PC-9 (cell line): ENCODE measurements at regions not wholly inside any gene's neighbourhood (a gene's known extent, or its start where the extent isn't known, plus 50 kb on each side); places are given as distances from the start of the nearest gene placed in this dataset.
"Not testable (repeated sequence)": the region's sequence is repeated elsewhere in the genome, so short reads cannot be mapped to it uniquely, and the experiment has no call there.

Experiments used
- BruUV-seq: library from RNA; stranded (reverse); fragments of 400-500 nt; replicated peaks from 2 replicates; lab custom pipeline; 2021; lab: Mats Ljungman, UMichigan
- CTCF ChIA-PET: fragments of 300-600 bp; sonication (Branson Sonifier 250); formaldehyde crosslinking; loops from one replicate; lab custom pipeline; 2022; ENCODE audit warnings: antibody characterized with exemption; lab: Charles Lee
- POLR2A ChIA-PET: fragments of 300-600 bp; sonication (Branson Sonifier 250); formaldehyde crosslinking; loops from one replicate; lab custom pipeline; 2022; ENCODE audit warnings: antibody characterized with exemption; ENCODE audit not compliant: unreplicated experiment; lab: Charles Lee
- DNase-seq, 2 experiments: peaks; one replicate each; pipeline versions ENCODE4 v3.0.0 to v3.0.0-alpha.2; 2015 to 2022; ENCODE audit warnings: mixed read lengths in 1 of 2
- H2AFZ ChIP-seq: fragments of 200-600 bp; sonication (generic); 2 replicates; pipeline ENCODE4 v1.8.1; 2017; ENCODE audit warnings: antibody characterized with exemption
- H3F3A ChIP-seq: fragments of 200-600 bp; sonication (generic); 2 replicates; pipeline ENCODE4 v1.8.1; 2017; ENCODE audit warnings: antibody characterized with exemption, mild to moderate bottlenecking, low read depth; ENCODE audit not compliant: insufficient read depth
- H3K27ac ChIP-seq: fragments of 200-600 bp; sonication (generic); 2 replicates; pipeline ENCODE4 v1.6.1; 2016; ENCODE audit warnings: mixed run types
- H3K27me3 ChIP-seq: fragments of 200-600 bp; sonication (generic); 2 replicates; pipeline ENCODE4 v1.6.1; 2016; ENCODE audit warnings: low read depth, mixed run types; ENCODE audit not compliant: insufficient read depth
- H3K36me3 ChIP-seq: fragments of 200-600 bp; sonication (generic); 2 replicates; pipeline ENCODE4 v1.6.1; 2016; ENCODE audit warnings: low read depth, mixed run types
- H3K4me1 ChIP-seq: fragments of 200-600 bp; sonication (generic); replicated peaks from 2 replicates; pipeline ENCODE4 v1.6.1; 2016; ENCODE audit warnings: mixed run types; ENCODE audit not compliant: insufficient read depth
- H3K4me2 ChIP-seq: fragments of 200-600 bp; sonication (generic); 2 replicates; pipeline ENCODE4 v1.6.1; 2017; ENCODE audit warnings: mixed run types
- H3K4me3 ChIP-seq: fragments of 200-600 bp; sonication (generic); 2 replicates; pipeline ENCODE4 v1.6.1; 2016; ENCODE audit warnings: mixed run types
- H3K79me2 ChIP-seq: fragments of 200-600 bp; sonication (generic); 2 replicates; pipeline ENCODE4 v1.6.1; 2017; ENCODE audit warnings: low read depth, mixed run types
- H3K9me2 ChIP-seq: fragments of 200-600 bp; sonication (generic); 2 replicates; pipeline ENCODE4 v1.8.1; 2017; ENCODE audit warnings: mild to moderate bottlenecking; ENCODE audit not compliant: insufficient read depth
- H3K9me3 ChIP-seq: fragments of 200-600 bp; sonication (generic); 2 replicates; pipeline ENCODE4 v1.8.1; 2016; ENCODE audit warnings: low read depth; ENCODE audit not compliant: insufficient read depth
- H4K20me1 ChIP-seq: fragments of 200-600 bp; sonication (generic); 2 replicates; pipeline ENCODE4 v1.8.1; 2017; ENCODE audit not compliant: insufficient read depth
- CTCF ChIP-seq: fragments of 200-600 bp; sonication (generic); conservative IDR thresholded peaks from 2 replicates; pipeline ENCODE4 v1.6.1; 2017; ENCODE audit warnings: mixed run types, antibody characterized with exemption, mild to moderate bottlenecking, moderate library complexity
- EZH2 ChIP-seq: fragments of 200-600 bp; sonication (generic); IDR thresholded peaks from 2 replicates; pipeline ENCODE4 v1.8.0; 2017; ENCODE audit warnings: antibody characterized with exemption, low read depth
- intact Hi-C: fragments of 100-400 bp; cut with micrococcal nuclease; formaldehyde crosslinking; loops from one replicate; pipeline ENCODE4 v1.10.0; 2022; ENCODE audit not compliant: unreplicated experiment

GRCh38 chr3:191682961-191683360 lies 222.0 kb downstream of the PYDC2 start:
- no peaks in the 10 kb centered on the region for H3K36me3 ChIP-seq
- no peaks in the 10 kb centered on the region for H3K4me1 ChIP-seq
- POLR2A ChIA-PET, result no interaction called here
- no peaks in the 10 kb centered on the region for H3K9me2 ChIP-seq
- intact Hi-C loops, result no loop called here
- CTCF ChIA-PET, result no interaction called here
- H3K4me3 ChIP-seq, result no peak overlapping the region
- TF ChIP-seq CTCF, result no peak
- TF ChIP-seq EZH2, result no peak
- BruUV-seq, result no TSS peak
- no peak overlapping the region for H2AFZ ChIP-seq
- H3F3A ChIP-seq, result no peaks in the 10 kb centered on the region
- H3K27me3 ChIP-seq, result no peaks in the 10 kb centered on the region
- no peak overlapping the region for H3K27ac ChIP-seq
- no peaks in the 10 kb centered on the region for H3K9me3 ChIP-seq
- DNase-seq, result no peak
- H3K4me2 ChIP-seq, result no peak overlapping the region
- H3K79me2 ChIP-seq, result no peaks in the 10 kb centered on the region
- no peaks in the 10 kb centered on the region for H4K20me1 ChIP-seq

DNA sequence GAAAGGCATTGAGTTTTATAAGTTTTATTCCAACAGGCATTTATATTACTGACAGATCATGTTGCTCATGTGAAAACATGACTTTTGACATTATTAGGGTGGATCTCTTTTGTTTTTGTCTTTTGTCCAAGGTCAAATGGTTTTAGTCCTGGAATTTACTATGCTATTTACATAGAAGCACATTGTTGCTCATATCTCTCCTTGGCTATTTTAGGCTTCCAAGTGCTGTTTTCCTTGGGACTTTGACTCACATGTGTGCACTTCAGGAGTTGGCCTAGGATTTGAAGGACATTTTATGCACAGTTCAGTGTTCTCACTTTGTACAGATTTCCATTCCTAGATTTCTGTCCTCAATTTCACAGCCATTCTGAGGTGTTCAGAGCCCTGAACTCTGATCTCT lies 225.7 kb downstream of the PYDC2 start:
- Histone ChIP-seq H3K4me3 (no peak overlapping the region), H3K4me2 (no peak overlapping the region), H3K9me2 (no peaks in the 10 kb centered on the region), H3K27ac (no peak overlapping the region), H3K27me3 (no peaks in the 10 kb centered on the region), H3K36me3 (no peaks in the 10 kb centered on the region), H3F3A (no peaks in the 10 kb centered on the region), H3K9me3 (no peaks in the 10 kb centered on the region), H2AFZ (no peak overlapping the region), H4K20me1 (no peaks in the 10 kb centered on the region), H3K79me2 (no peaks in the 10 kb centered on the region), H3K4me1 (no peaks in the 10 kb centered on the region)
- no TSS peak for BruUV-seq
- no peak for DNase-seq
- TF ChIP-seq EZH2 (no peak), CTCF (no peak)
- CTCF ChIA-PET, result no interaction called here
- intact Hi-C loops, result no loop called here
- POLR2A ChIA-PET, result no interaction called here

- Histone ChIP-seq H2AFZ (no peak overlapping the region), H3F3A (no peaks in the 10 kb centered on the region), H3K9me3 (no peaks in the 10 kb centered on the region), H3K4me3 (no peak overlapping the region), H3K27ac (no peak overlapping the region), H3K27me3 (no peaks in the 10 kb centered on the region), H3K4me2 (no peak overlapping the region), H3K79me2 (no peaks in the 10 kb centered on the region), H3K4me1 (no peaks in the 10 kb centered on the region), H3K36me3 (no peaks in the 10 kb centered on the region), H3K9me2 (no peaks in the 10 kb centered on the region), H4K20me1 (no peaks in the 10 kb centered on the region)
- CTCF ChIA-PET, result no interaction called here
- POLR2A ChIA-PET, result no interaction called here
- intact Hi-C loops, result no loop called here
- BruUV-seq, result no TSS peak
- no peak for DNase-seq
- TF ChIP-seq EZH2, result no peak
- TF ChIP-seq CTCF, result no peak
Measured at GRCh38 chr3:191688756-191689433, 227.9 kb downstream of the PYDC2 start.

- CTCF ChIA-PET, result not testable (repeated sequence)
Measured at GRCh38 chr3:191691184-191691583, 230.2 kb downstream of the PYDC2 start.

More at GRCh38 chr3:191691184-191691583, 230.2 kb downstream of the PYDC2 start:
- H3K79me2 ChIP-seq, H3K27me3 ChIP-seq, H3K4me2 ChIP-seq, H3K27ac ChIP-seq, H3K9me3 ChIP-seq, H4K20me1 ChIP-seq, BruUV-seq, POLR2A ChIA-PET, H3K4me3 ChIP-seq, H3K4me1 ChIP-seq, H3F3A ChIP-seq, intact Hi-C loops, DNase-seq, H3K9me2 ChIP-seq, H2AFZ ChIP-seq, H3K36me3 ChIP-seq: not testable (repeated sequence)
